IMR-90 (cell line): ENCODE measurements at regions not wholly inside any gene's neighbourhood (a gene's known extent, or its start where the extent isn't known, plus 50 kb on each side); places are given as distances from the start of the nearest gene placed in this dataset.

ENCODE experiments used
- ATAC-seq: fragments of 200-7000 bp; cut with Tn5 transposase; 2 replicates; pipeline ENCODE4 v1.9.1; 2020; ENCODE audit warnings: low read depth, mild to moderate bottlenecking, moderate library complexity
- BruUV-seq: library from RNA; stranded (reverse); fragments of 400-500 nt; replicated peaks from 2 replicates; lab custom pipeline; 2021; lab: Mats Ljungman, UMichigan
- CTCF ChIA-PET: fragments of 300-600 bp; formaldehyde crosslinking; extraction: SDS; loops from one replicate; lab custom pipeline; 2021; ENCODE audit warnings: antibody characterized with exemption; lab: Yijun Ruan, JAX
- POLR2A ChIA-PET: fragments of 300-600 bp; sonication (Branson Sonifier 250); formaldehyde crosslinking; loops from one replicate; lab custom pipeline; 2022; ENCODE audit warnings: antibody characterized with exemption; ENCODE audit not compliant: unreplicated experiment; lab: Charles Lee
- DNase-seq: peaks from one replicate; pipeline ENCODE4 v3.0.0; 2013
- H2AFZ ChIP-seq: replicated peaks from 2 replicates; pipeline ENCODE3; 2013; ENCODE audit warnings: low read length, mild to moderate bottlenecking; ENCODE audit not compliant: poor library complexity
- H2AK5ac ChIP-seq: 2 replicates; pipeline ENCODE4 v1.6.1; 2013; ENCODE audit warnings: low read depth, low read length, inconsistent platforms
- H2AK9ac ChIP-seq: replicated peaks from 2 replicates; pipeline ENCODE3; 2013; ENCODE audit warnings: mild to moderate bottlenecking, low read depth, low read length, moderate library complexity; ENCODE audit not compliant: poor library complexity
- H2BK120ac ChIP-seq: 2 replicates; pipeline ENCODE4 v1.6.1; 2013; ENCODE audit warnings: low read depth, low read length, inconsistent platforms
- H2BK15ac ChIP-seq: 3 replicates; pipeline ENCODE4 v1.6.1; 2013; ENCODE audit warnings: low read depth, low read length, inconsistent platforms
- H2BK20ac ChIP-seq: 2 replicates; pipeline ENCODE4 v1.6.1; 2013; ENCODE audit warnings: low read depth, mild to moderate bottlenecking, inconsistent platforms, low read length, moderate library complexity
- H2BK5ac ChIP-seq: 2 replicates; pipeline ENCODE4 v1.6.1; 2013; ENCODE audit warnings: mild to moderate bottlenecking, low read depth, low read length, inconsistent platforms; ENCODE audit not compliant: poor library complexity, severe bottlenecking
- H3K14ac ChIP-seq: replicated peaks from 2 replicates; pipeline ENCODE4 v1.6.1; 2013; ENCODE audit warnings: low read depth, low read length, inconsistent platforms
- H3K18ac ChIP-seq: 2 replicates; pipeline ENCODE4 v1.6.1; 2013; ENCODE audit warnings: low read depth, low read length, control low read depth
- H3K23ac ChIP-seq: 2 replicates; pipeline ENCODE4 v1.6.1; 2013; ENCODE audit warnings: low read depth, low read length, inconsistent platforms
- H3K27ac ChIP-seq: 2 replicates; pipeline ENCODE4 v1.5.1; 2013; ENCODE audit warnings: mild to moderate bottlenecking, control low read depth, low read length; ENCODE audit not compliant: insufficient read depth
- H3K27me3 ChIP-seq: 2 replicates; pipeline ENCODE4 v1.6.1; 2013; ENCODE audit warnings: low read length; ENCODE audit not compliant: control insufficient read depth, insufficient read depth
- H3K36me3 ChIP-seq: 2 replicates; pipeline ENCODE4 v1.6.1; 2013; ENCODE audit warnings: low read length, mixed read lengths; ENCODE audit not compliant: control insufficient read depth, insufficient read depth
- H3K4ac ChIP-seq: 2 replicates; pipeline ENCODE4 v1.6.1; 2013; ENCODE audit warnings: low read depth, low read length, inconsistent platforms
- H3K4me1 ChIP-seq: 2 replicates; pipeline ENCODE4 v1.6.1; 2013; ENCODE audit warnings: low read length, mixed read lengths; ENCODE audit not compliant: control insufficient read depth, insufficient read depth
- H3K4me2 ChIP-seq: 2 replicates; pipeline ENCODE4 v1.6.1; 2013; ENCODE audit warnings: low read depth, mild to moderate bottlenecking, control low read depth, low read length, moderate library complexity
- H3K4me3 ChIP-seq: 2 replicates; pipeline ENCODE4 v1.5.1; 2013; ENCODE audit warnings: low read depth, mild to moderate bottlenecking, control low read depth, low read length, moderate library complexity; ENCODE audit not compliant: insufficient read depth
- H3K56ac ChIP-seq: 2 replicates; pipeline ENCODE4 v1.6.1; 2013; ENCODE audit warnings: low read length, inconsistent platforms; ENCODE audit not compliant: insufficient read depth; ENCODE audit errors: extremely low read depth
- H3K79me1 ChIP-seq, 2 experiments: 2 replicates each; pipeline ENCODE4 v1.6.1; 2013; ENCODE audit warnings: low read length in 2 of 2, inconsistent platforms in 1 of 2, low read depth in 1 of 2
- H3K9ac ChIP-seq: 2 replicates; pipeline ENCODE4 v1.6.1; 2013; ENCODE audit warnings: low read depth, low read length, control low read depth
- H3K9me1 ChIP-seq: 2 replicates; pipeline ENCODE4 v1.6.1; 2013; ENCODE audit warnings: low read length, inconsistent platforms; ENCODE audit not compliant: insufficient read depth
- H3K9me3 ChIP-seq: 2 replicates; pipeline ENCODE4 v1.6.1; 2013; ENCODE audit warnings: low read length; ENCODE audit not compliant: control insufficient read depth, insufficient read depth
- H4K20me1 ChIP-seq: 2 replicates; pipeline ENCODE4 v1.6.1; 2013; ENCODE audit warnings: low read length, inconsistent platforms; ENCODE audit not compliant: insufficient read depth
- H4K5ac ChIP-seq: 2 replicates; pipeline ENCODE4 v1.6.1; 2013; ENCODE audit warnings: mild to moderate bottlenecking, low read depth, low read length, control low read depth
- H4K8ac ChIP-seq, 2 experiments: 2 replicates each; pipeline ENCODE4 v1.6.1; 2013; ENCODE audit warnings: low read depth in 2 of 2, low read length in 2 of 2, control low read depth in 1 of 2, inconsistent platforms in 1 of 2
- H4K91ac ChIP-seq: 2 replicates; pipeline ENCODE4 v1.6.1; 2013; ENCODE audit warnings: low read depth, low read length, inconsistent platforms; ENCODE audit not compliant: insufficient read depth
- BHLHE40 ChIP-seq: fragments of 150-350 bp; IDR thresholded peaks from 2 replicates; pipeline ENCODE4 v1.6.1; 2016; ENCODE audit warnings: mild to moderate bottlenecking, low read depth, low read length
- CEBPB ChIP-seq: IDR thresholded peaks from 2 replicates; pipeline ENCODE4 v1.6.1; 2012; ENCODE audit warnings: low read depth, low read length, improper control_type of control experiment
- CHD1 ChIP-seq: IDR thresholded peaks from 2 replicates; pipeline ENCODE4 v1.6.1; 2012; ENCODE audit warnings: low read depth, low read length, improper control_type of control experiment
- CTCF ChIP-seq: conservative IDR thresholded peaks from 2 replicates; pipeline ENCODE4 v1.5.1; 2012; ENCODE audit warnings: mild to moderate bottlenecking, low read depth, low read length, improper control_type of control experiment
- ELK1 ChIP-seq: fragments of 150-350 bp; IDR thresholded peaks from 2 replicates; pipeline ENCODE4 v1.6.1; 2016; ENCODE audit warnings: low read depth, mild to moderate bottlenecking, low read length, moderate library complexity, borderline replicate concordance
- FOS ChIP-seq: fragments of 150-350 bp; IDR thresholded peaks from 2 replicates; pipeline ENCODE4 v1.6.1; 2016; ENCODE audit warnings: low read depth, low read length
- MAFK ChIP-seq: IDR thresholded peaks from 2 replicates; pipeline ENCODE4 v1.6.1; 2012; ENCODE audit warnings: low read depth, low read length, improper control_type of control experiment
- MAZ ChIP-seq: IDR thresholded peaks from 2 replicates; pipeline ENCODE4 v1.6.1; 2012; ENCODE audit warnings: low read depth, mild to moderate bottlenecking, low read length, improper control_type of control experiment, moderate library complexity, borderline replicate concordance
- MXI1 ChIP-seq: IDR thresholded peaks from 2 replicates; pipeline ENCODE4 v1.6.1; 2012; ENCODE audit warnings: low read depth, mild to moderate bottlenecking, low read length, moderate library complexity, borderline replicate concordance
- NFE2L2 ChIP-seq: fragments of 150-350 bp; IDR thresholded peaks from 2 replicates; pipeline ENCODE4 v1.6.1; 2016; ENCODE audit warnings: low read depth, mild to moderate bottlenecking, low read length
- POLR2A ChIP-seq: IDR thresholded peaks from 2 replicates; pipeline ENCODE4 v1.6.1; 2012; ENCODE audit warnings: mild to moderate bottlenecking, low read depth, low read length
- RAD21 ChIP-seq: IDR thresholded peaks from 2 replicates; pipeline ENCODE4 v1.6.1; 2012; ENCODE audit warnings: low read length, improper control_type of control experiment
- RCOR1 ChIP-seq: IDR thresholded peaks from 2 replicates; pipeline ENCODE4 v1.6.1; 2012; ENCODE audit warnings: mild to moderate bottlenecking, low read length, improper control_type of control experiment; ENCODE audit not compliant: insufficient replicate concordance
- RFX5 ChIP-seq: IDR thresholded peaks from 2 replicates; pipeline ENCODE4 v1.8.0; 2012; ENCODE audit warnings: low read depth, mild to moderate bottlenecking, low read length, moderate library complexity
- SMC3 ChIP-seq: fragments of 150-350 bp; IDR thresholded peaks from 2 replicates; pipeline ENCODE4 v1.6.1; 2016; ENCODE audit warnings: low read depth, mild to moderate bottlenecking, antibody characterized with exemption, low read length, moderate library complexity
- USF2 ChIP-seq: fragments of 150-350 bp; IDR thresholded peaks from 2 replicates; pipeline ENCODE4 v1.6.1; 2017; ENCODE audit warnings: mild to moderate bottlenecking, antibody characterized with exemption, low read length, low read depth
- WGBS, 2 experiments: methylation state at CpG; one replicate each; pipeline versions ENCODE4 v1.1.5 to v1.1.7; 2013; ENCODE audit warnings: missing lambda C conversion rate in 2 of 2; ENCODE audit not compliant: insufficient read length in 1 of 2; ENCODE audit errors: extremely low coverage in 2 of 2; 5-methylcytosine and 5-hydroxymethylcytosine counted together
- dilution Hi-C: fragments of 300-500 bp; cut with HindIII; formaldehyde crosslinking; loops from one replicate; pipeline ENCODE4 v1.14.3; 2018; ENCODE audit warnings: low sequenced_read_pairs; ENCODE audit not compliant: unreplicated experiment
- in situ Hi-C: fragments of 300-500 bp; cut with MboI; formaldehyde crosslinking; loops from 3 replicates; pipeline ENCODE4 v1.14.3; 2019; ENCODE audit warnings: low sequenced_read_pairs, inconsistent platforms, mixed read lengths
- intact Hi-C: fragments of 100-400 bp; cut with micrococcal nuclease; formaldehyde crosslinking; loops from 2 replicates; pipeline ENCODE4 v1.10.0; 2022

GRCh38 chr2:122193622-122194021 lies 438.2 kb downstream of the TSN start:
- Histone ChIP-seq H4K20me1 (no peaks in the 10 kb centered on the region; the same call in 1 of the 2 replicates), H3K27ac (no peak overlapping the region), H2BK5ac (no peak overlapping the region), H3K27me3 (no peaks in the 10 kb centered on the region), H3K36me3 (no peaks in the 10 kb centered on the region), H2BK15ac (no peak overlapping the region), H3K4ac (no peak overlapping the region), H3K23ac (no peak overlapping the region), H2AK5ac (no peak overlapping the region), H3K79me1 (no peaks in the 10 kb centered on the region), H3K9me1 (no peaks in the 10 kb centered on the region), H2BK120ac (no peak overlapping the region), H3K4me2 (no peak overlapping the region), H3K56ac (no peak overlapping the region), H3K9me3 (no peaks in the 10 kb centered on the region), H3K9ac (no peak overlapping the region), H4K8ac (no peak overlapping the region), H3K4me1 (no peaks in the 10 kb centered on the region), H4K91ac (no peak overlapping the region), H2AFZ (no peak overlapping the region), H2BK20ac (no peak overlapping the region), H3K18ac (no peak overlapping the region), H4K5ac (no peak overlapping the region), H3K14ac (no peak overlapping the region), H2AK9ac (no peak overlapping the region), H3K4me3 (no peak overlapping the region)
- no peak for TF ChIP-seq RAD21
- no peak for TF ChIP-seq RFX5
- TF ChIP-seq MAZ, result no peak
- TF ChIP-seq CHD1, result no peak
- TF ChIP-seq BHLHE40, result no peak
- TF ChIP-seq NFE2L2, result no peak
- no peak for TF ChIP-seq RCOR1
- TF ChIP-seq CEBPB, result no peak
- TF ChIP-seq POLR2A, result no peak
- no peak for TF ChIP-seq USF2
- no peak for TF ChIP-seq CTCF
- no peak for TF ChIP-seq MXI1
- no peak for TF ChIP-seq MAFK
- TF ChIP-seq FOS, result no peak
- no peak for TF ChIP-seq SMC3
- no peak for TF ChIP-seq ELK1
- ATAC-seq (no peak), DNase-seq (peak; percentile 9)
- CTCF ChIA-PET, result interaction anchor here (0.5 kb wide), 1 partner anchor 1564 kb away, joined by 5 read pairs; no protein-coding TSS in a partner anchor
- intact Hi-C loops (no loop called here), in situ Hi-C loops (no loop called here), dilution Hi-C loops (no loop called here)
- POLR2A ChIA-PET, result no interaction called here
- no TSS peak for BruUV-seq
- WGBS, 2 experiments, result no CpG with 5 or more reads among the region's 6 CpGs
